GM21529 (cell line): ENCODE measurements at regions not wholly inside any gene's neighbourhood (a gene's known extent, or its start where the extent isn't known, plus 50 kb on each side); places are given as distances from the start of the nearest gene placed in this dataset.

Source experiments
- ATAC-seq: cut with Tn5 transposase; IDR thresholded peaks from one replicate; pipeline ENCODE4 v1.9.1; 2021; ENCODE audit not compliant: unreplicated experiment

DNA sequence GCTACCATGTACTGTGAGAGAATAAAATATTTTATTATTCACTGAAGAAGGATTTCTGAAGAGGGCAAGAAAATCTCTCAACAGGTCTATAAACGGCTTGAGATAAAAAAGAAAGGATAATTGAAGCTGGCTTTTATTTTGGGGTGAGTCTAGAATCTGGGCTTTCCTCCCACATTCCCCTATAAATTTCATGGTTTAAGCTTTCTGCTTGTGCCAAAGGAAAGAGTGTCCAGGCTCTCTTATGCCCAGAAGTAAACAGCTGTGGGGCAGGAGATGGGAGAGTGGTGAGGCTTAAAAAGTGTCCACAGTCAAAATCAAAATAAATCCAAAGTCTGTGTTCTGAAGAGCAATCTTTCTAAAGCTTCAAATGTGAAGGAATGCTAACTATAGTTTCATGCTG lies 942.2 kb upstream of the MIR17HG start:
- no peak for ATAC-seq

DNA sequence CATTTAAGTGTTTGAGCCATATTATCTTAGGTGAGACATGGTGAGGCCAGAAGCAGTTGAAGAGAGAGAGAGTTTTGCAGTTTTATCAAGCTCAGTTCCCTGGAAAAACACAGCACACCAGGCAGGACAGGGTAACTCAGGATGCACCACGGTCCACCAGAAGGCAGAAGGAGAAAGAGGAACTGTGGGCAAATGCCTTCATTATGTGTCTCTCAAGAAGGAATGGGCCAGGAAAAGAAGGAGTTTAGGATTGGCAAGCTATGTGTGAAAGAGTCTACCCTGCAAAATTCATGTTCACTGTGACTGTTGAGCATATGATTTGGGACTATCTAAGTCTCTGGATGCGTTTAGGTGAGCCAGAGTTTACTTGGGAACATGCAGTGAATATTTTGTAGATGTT lies 934.5 kb upstream of the MIR17HG start:
- ATAC-seq = no peak

DNA sequence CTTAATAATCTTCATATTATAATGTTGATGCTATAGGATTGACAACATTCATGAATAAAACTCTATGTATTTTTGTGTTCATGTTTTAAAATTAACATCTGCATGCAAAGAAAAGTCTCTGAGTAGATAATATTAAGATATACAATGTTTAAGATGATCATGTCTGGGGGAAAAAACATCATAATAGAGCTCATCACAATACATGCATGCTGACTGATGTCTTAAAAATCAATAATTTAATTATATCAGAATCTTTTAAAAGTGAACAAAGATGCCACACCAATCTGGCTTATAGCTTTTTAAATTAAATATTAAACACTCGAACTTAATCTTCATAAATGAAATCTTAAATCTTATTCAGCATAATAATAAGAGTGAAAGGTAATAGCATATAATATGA lies 933.9 kb upstream of the MIR17HG start:
- ATAC-seq = no peak

DNA sequence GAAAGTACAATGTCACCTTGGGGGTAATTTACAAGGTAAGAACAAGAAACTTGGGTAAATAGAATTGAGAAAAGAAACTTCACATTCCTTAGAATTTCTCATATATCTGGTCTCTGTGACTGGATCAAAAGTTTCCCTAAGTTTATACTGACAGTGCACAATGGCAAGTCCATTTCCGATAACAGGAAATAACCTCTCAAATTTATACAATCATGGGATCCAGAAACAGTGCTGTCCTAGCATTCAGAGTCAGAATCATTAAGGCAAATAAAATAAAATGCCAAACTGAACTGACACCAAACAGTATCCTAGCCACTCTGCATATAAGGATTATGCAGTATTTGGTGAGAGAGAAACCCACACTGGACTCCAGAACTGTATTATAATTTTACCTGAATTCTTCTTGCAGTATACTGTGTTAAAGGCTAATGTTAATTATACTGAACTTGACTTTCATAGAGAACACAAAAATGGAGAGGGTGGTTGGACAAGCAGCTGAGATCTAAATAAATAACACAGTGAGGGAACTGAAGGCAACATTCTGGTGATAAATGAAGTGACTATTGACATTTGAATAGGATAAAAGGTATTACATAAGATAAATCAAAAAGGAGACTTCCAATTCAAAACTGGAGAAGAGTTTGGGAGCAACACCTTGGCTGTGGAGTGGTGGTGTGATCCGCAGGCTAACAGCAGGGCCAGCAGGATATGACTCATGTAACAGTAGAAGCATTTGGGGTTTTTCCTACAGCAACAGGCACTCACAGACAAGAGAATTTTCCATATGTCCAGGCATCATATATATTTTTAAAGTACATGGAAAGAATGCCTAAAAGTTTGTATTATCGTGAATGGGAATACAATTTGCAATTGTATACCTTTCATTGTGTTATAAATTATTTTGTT lies 932.5 kb upstream of the MIR17HG start:
- no peak for ATAC-seq

DNA sequence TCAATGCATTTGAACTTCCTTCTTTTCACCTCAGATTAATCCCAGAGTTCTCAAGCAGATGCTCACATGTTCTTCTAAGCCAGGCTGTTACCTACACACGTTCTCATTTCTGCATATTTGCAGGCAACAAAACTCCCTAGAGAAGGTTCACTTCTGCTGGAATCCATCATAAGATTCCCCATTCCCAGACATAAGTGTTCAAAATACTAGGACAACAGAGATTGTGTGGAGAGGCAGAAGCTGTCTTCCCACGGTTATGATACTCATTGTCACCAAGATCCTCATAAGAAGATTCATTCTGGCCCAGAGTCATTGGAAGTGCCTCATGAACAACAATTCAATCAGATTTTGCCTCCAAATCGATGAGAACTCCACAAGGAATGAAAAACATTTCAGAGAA lies 931.6 kb upstream of the MIR17HG start:
- ATAC-seq = no peak

DNA sequence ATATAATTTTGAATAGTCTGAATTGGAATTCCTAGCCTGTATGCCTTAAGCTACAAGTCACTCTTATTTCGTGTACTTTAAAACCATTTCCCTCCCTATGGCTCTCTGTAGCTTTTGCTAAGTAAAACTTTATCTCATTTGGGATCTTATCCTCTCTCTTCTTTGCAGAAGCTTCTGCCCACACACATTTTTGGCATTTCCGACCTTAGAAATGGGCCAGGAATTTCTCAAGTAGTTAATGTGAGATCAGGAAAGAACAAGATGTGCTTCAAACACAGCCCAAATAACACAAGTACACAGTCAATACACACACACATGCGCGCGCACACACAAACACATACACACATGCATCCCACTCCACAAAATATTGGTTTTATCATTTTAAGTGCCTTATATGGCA lies 931.0 kb upstream of the MIR17HG start:
- ATAC-seq = no peak

DNA sequence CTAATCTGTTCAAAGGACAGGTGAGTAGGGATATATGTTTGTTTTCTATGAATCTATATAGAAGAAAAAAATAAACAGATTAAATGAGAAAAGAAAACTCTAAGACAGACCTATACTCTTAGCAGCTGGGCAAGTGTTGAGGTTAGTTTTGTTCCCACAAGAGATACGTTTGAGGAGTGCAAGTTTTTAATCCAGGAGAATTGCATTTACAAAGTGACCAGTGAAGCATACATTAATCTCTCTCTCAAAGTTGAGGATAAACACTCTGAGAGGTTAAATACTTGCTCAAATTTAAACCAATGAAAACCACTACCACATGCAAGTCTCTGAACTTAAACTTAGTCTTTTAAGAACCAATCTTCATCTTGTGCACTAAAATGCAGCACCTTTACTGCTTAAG lies 930.5 kb upstream of the MIR17HG start:
- ATAC-seq = no peak

DNA sequence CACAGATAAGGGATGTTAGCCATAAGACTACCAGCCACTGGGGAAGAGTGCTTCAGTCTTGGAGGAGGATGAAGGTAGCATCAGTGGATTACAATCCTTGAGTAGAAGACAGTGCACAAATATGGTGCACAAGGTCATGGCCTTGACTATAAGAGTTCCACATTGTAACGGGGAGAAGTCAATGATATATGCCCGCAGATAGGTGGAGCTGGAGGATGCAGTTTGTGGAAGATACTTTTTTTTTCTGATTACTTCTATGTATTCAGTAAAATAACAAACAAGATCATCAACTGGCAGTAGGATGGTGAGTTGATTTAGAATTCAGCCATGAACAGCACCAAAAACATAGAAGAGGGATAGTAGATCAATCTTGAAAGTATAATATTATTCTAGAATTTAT lies 926.8 kb upstream of the MIR17HG start:
- ATAC-seq = no peak

DNA sequence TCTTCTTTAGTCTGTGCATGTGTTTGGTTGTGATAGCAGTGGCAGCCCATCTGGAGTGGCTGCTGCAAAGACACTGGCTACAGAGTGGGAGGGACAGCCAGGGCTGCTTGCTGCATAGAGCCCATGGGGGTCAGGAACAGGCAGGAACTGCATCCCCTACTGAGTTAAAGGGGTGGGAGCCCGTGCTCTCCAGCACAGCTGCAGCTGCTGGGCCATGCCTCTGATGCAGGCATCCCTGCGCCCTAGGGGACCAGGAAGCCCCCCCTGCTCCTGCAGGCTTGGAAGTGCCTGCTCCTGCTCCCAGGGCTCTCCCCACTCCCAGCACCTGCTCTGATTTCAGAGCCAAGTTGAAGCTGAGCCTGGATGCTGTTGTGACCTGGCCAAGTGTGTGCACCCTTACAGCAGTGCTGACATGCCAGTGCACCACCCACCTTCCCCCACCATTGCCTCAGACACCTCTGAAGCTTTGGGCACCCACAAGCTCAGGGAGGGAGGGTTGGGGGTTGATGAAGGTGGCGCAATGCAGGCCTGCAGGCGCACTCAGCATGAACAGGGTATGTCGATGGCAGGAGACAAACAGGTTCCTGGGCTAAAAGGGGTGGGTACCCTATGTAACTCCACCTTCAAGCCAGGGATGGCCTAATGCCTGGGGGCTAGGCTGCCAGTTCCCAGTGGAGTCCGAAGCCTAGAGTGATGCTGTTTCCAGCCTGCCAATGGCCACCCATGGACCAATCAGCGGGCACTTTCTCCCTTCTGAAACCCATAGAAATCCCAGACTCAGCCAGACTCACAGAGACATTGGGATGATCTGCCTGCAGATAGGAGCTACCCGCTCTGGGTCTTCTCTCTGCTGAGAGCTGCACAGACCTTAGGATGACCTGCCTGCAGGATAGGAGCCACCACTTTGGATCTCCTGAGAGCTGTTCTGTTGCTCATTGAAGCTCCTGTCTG lies 919.9 kb upstream of the MIR17HG start:
- ATAC-seq = no peak

DNA sequence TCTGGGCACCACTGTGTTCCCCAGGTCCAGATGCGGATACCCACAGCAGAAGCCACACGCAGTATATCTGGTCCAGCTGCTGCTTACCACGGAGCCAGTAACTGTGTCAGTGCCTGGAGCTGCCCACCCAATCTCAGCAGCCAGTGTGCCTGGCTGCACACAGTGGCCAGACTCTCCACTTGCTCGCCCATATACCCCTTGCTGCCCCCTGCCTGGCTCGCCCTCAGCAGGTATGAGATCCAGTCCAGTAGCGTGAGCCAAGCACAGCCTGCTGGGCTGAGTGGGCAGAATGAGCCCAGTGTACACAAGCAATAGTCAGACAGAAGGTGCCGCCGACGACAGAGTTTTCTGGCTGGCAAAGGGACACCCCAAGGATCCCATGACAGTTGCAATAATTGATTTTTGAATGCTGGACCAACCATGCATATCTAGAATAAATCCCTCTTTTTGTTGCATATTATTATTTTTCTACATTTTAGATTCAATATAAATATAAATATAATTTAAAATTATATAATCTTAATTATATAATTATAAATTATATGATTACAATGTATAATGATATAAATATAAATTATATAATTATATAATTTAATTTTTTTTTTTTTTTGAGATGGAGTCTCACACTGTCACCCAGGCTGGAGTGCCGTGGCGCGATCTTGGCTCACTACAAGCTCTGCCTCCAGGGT lies 918.8 kb upstream of the MIR17HG start:
- no peak for ATAC-seq

DNA sequence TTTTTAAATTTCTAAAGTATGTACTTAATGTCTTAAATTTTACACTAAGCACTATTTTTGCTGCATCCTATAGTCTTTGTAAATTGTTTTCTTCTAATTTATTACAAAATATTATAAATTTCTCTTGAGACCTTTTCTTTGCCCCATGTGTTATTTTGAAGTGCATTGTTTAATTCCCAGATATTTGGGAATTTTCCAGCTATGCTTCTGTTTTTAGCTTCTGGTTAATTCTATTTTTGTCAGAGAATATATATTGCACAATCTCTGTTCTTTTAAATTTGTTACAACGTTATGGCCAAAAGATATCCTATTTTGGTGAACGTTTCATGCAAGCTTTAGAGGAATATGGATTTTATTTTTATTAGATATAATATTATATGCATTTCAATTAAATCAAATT lies 917.4 kb upstream of the MIR17HG start:
- ATAC-seq = no peak

DNA sequence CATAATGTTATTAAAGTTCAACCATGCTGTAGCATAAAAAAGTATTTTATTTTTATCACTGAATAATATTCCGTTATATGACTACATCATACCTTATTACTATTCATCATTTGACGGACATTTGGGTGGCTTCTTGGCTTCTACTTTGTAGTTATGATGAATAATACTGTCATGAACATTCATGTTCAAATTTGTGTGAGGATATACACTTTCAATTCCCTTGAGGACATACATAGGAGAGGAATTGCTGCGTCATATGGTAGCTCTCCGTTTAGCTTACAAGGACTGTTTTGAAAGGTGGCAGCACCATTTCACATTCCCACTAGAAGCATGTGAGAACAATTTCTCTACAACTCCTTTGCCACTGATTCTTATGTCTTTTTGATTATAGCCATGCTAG lies 910.8 kb upstream of the MIR17HG start:
- ATAC-seq = no peak

DNA sequence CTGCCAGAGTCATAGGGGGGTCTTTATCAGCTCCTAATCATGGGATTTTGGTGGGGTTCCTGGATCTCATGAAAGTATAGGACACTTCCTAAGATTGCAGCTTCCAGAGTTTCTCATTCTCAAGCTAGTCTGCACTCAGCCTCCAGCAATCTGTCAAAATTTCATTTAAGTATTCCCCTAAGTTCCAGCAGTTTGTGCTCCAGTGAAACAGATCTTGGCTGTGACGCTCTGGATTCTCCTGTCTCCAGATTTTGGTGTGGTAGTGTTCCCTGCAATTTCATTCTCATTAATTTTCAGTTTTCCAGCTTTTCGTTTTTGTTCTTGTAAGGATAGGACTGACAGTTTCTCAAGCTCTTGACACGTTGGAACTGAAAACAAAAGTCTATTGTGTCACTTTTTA lies 908.9 kb upstream of the MIR17HG start:
- ATAC-seq = no peak

DNA sequence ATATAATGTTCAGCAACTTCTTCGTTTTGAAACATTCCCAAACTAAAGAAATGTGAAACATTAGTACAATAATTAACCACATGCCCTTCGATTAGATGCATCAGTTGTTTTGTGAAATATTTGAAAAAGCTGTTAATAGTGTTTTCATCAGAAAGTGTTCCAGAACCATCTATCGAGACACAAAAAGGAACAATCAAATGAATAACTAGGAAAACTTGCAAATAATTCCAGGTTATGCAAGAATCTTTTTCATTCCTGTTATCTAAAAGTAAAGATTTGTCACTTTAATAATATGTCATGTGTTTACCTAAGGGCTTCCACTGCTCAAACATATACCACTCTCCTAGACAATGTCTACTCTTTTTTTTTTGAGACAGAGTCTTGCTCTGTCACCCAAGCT lies 904.2 kb upstream of the MIR17HG start:
- no peak for ATAC-seq

DNA sequence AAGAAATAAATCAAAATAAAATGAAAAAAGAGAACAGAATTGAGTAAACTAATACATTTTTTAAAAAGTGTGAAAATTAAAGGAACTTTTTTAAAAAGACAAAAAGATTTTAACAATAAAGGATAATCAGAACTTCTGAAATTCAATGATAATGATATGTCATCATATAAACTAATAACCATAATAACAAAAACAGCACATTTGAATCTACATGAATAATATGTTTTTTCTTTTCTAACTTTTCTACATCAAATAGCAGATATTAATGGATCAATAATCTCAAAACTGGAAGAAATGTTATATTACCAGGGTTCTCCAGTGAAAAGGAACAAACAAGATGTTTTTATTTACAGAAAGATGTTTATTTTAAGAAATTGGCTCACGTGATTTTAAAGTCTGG lies 903.3 kb upstream of the MIR17HG start:
- ATAC-seq = no peak

DNA sequence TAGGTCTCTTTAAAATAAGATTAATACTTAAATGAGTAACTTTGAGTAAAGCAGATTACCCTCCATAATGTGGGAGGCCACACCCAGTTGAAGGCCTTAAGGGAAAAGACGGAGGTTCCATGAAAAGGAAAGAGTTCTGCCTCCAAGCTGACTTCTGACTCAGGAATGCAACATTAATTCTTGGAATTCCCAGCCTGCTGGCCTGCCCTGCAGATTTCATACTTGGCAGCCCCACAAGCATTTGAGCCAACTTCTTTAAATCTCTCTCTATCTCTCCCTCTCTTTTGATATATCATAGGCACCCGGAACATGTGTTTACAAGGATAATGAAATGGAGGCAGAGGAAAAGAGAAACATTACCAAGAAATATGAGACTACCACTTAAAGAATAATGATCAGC lies 902.3 kb upstream of the MIR17HG start:
- no peak for ATAC-seq

DNA sequence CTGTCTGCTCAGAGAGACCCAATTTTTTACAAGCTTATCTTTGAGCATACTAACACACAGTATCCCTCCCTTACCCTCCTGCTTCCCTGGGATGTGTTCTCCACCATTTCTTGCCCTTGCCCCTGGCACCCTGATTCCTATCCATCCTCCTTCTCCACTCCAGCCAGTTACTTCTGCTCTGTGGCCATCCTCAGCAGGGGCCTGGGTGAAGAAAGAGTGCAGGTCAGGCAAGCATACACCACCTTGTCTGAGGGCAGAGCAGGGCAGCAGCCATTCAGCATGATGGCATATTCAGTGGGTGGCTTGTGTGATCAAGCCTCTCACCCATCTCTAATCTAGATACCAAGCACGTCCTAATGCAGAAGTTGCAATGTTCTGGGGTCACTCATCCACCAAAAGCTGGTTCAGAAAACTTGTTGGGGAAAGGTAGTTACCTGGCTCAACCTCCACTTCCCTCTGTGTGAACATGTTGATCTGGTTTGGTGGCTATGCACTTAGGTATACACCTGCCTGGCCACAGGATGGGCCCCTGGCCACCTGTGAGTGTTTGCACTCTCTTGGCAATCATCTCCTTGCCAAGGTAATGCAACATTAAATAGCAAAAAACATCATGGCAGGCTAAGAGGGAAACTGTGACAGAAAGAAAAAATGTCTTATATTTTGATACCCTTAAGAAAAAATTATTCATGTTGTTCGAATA lies 900.3 kb upstream of the MIR17HG start:
- no peak for ATAC-seq

DNA sequence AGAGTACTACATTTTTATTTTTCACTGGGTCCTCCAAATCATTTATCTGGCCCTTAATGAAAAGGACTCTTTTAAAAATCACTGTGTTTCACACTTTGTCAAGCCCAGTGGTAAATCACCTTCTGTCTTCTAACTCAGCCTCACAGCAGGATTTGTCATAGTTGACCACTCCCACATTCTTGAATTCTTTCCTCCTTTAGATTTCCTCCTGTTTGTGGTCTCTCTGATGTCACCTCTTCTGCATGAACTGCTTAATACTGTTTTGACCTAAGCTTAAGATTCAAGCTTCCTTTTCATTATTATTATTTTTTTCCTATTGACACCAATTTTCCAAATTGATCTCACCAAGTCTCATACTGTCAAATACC lies 899.8 kb upstream of the MIR17HG start:
- ATAC-seq = no peak

DNA sequence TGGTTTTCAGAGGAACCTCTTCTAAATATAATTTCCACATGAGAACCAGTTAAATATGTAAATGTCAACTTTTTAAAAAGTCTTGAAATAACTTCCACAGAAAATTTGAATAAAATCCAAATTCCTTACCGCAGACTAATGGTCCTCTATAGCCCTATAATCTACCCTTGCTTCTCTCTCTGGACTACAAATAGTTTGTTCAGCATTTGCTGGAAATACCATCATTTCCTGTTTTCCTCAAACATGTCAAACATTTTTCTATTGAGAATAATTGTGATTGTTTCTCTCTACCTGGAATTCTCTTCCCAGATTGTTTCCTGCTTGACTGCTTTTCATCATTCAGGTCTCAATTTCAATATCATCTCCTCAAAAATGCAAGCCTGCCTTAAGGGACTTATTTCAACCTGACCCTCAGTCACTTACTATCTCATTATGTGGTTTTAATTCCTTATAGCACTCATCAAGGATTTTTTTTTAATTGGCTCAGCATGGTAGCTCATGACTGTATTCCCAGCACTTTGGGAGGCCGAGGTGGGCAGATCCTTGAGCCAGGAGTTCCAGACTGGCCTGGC lies 898.9 kb upstream of the MIR17HG start:
- no peak for ATAC-seq

DNA sequence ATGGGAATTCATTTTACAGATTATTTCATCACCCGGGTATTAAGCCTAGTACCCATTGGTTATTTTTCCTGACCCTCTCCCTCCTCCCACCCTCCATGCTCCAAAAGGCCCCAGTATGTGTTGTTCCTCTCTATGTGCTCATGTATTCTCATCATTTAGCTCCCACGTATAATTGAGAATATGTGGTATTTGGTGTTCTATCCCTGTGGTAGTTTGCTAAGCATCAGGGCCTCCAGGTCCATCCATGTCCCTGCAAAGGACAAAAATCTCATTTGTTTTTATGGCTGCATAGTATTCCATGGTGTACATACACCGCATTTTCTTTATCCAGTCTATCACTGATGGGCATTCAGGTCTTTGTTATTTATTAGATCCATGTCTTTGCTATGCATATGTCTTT lies 894.1 kb upstream of the MIR17HG start:
- no peak for ATAC-seq
